Neural progenitor cell (in vitro differentiated cells): ENCODE measurements at regions not wholly inside any gene's neighbourhood (a gene's known extent, or its start where the extent isn't known, plus 50 kb on each side); places are given as distances from the start of the nearest gene placed in this dataset.
A peak's percentile ranks its signal among the peaks of the same experiment; 100 is the strongest.

Source experiments
- DNase-seq: peaks from one replicate; pipeline ENCODE4 v3.0.0-alpha.2; 2016; ENCODE audit warnings: low spot score
- H2AFZ ChIP-seq: fragments of 200-600 bp; sonication (generic); replicated peaks from 2 replicates; pipeline ENCODE4 v1.6.1; 2016; ENCODE audit warnings: antibody characterized with exemption
- H3F3A ChIP-seq: fragments of 200-600 bp; sonication (generic); 2 replicates; pipeline ENCODE4 v1.6.1; 2016; ENCODE audit warnings: antibody characterized with exemption, low read depth
- H3K27ac ChIP-seq: fragments of 200-600 bp; sonication (generic); 2 replicates; pipeline ENCODE4 v1.5.1; 2016; ENCODE audit warnings: mild to moderate bottlenecking
- H3K27me3 ChIP-seq: fragments of 200-600 bp; sonication (generic); 2 replicates; pipeline ENCODE4 v1.6.1; 2016; ENCODE audit warnings: mild to moderate bottlenecking, moderate library complexity
- H3K36me3 ChIP-seq: fragments of 200-600 bp; sonication (generic); 2 replicates; pipeline ENCODE4 v1.5.1; 2016
- H3K4me1 ChIP-seq: fragments of 200-600 bp; sonication (generic); 2 replicates; pipeline ENCODE4 v1.6.1; 2016; ENCODE audit warnings: mixed run types
- H3K4me2 ChIP-seq: fragments of 200-600 bp; sonication (generic); 2 replicates; pipeline ENCODE4 v1.6.1; 2016
- H3K4me3 ChIP-seq: fragments of 200-600 bp; sonication (generic); 2 replicates; pipeline ENCODE4 v1.5.1; 2016
- H3K79me2 ChIP-seq: fragments of 200-600 bp; sonication (generic); 2 replicates; pipeline ENCODE4 v1.6.1; 2016; ENCODE audit warnings: low read depth
- H3K9ac ChIP-seq: fragments of 200-600 bp; sonication (generic); 2 replicates; pipeline ENCODE4 v1.6.1; 2016
- H3K9me3 ChIP-seq: fragments of 200-600 bp; sonication (generic); 2 replicates; pipeline ENCODE4 v1.5.1; 2016; ENCODE audit warnings: low read depth
- H4K20me1 ChIP-seq: fragments of 200-600 bp; sonication (generic); 2 replicates; pipeline ENCODE4 v1.6.1; 2016; ENCODE audit warnings: low read depth
- H3K27ac Mint-ChIP-seq: 3 replicates; pipeline ENCODE4 v1.8.0; 2021; ENCODE audit warnings: mixed read lengths
- H3K27me3 Mint-ChIP-seq: 2 replicates; pipeline ENCODE4 v1.8.0; 2022; ENCODE audit warnings: low read depth, mild to moderate bottlenecking, inconsistent platforms, moderate library complexity, mixed read lengths; ENCODE audit not compliant: insufficient read depth
- H3K36me3 Mint-ChIP-seq: 3 replicates; pipeline ENCODE4 v1.8.0; 2021; ENCODE audit warnings: mixed read lengths
- H3K4me1 Mint-ChIP-seq: 3 replicates; pipeline ENCODE4 v1.8.0; 2021; ENCODE audit warnings: mixed read lengths
- H3K4me3 Mint-ChIP-seq: 3 replicates; pipeline ENCODE4 v1.8.0; 2021; ENCODE audit warnings: mild to moderate bottlenecking, moderate library complexity, mixed read lengths
- H3K9me3 Mint-ChIP-seq: 3 replicates; pipeline ENCODE4 v1.8.0; 2020; ENCODE audit warnings: mixed read lengths
- CTCF ChIP-seq: fragments of 200-600 bp; sonication (generic); IDR thresholded peaks from 2 replicates; pipeline ENCODE4 v1.5.1; 2017; ENCODE audit warnings: antibody characterized with exemption, mild to moderate bottlenecking
- EZH2 ChIP-seq: fragments of 200-600 bp; sonication (generic); IDR thresholded peaks from 2 replicates; pipeline ENCODE4 v1.6.1; 2017; ENCODE audit warnings: antibody characterized with exemption, mild to moderate bottlenecking, moderate library complexity
- EZH2phosphoT487 ChIP-seq: fragments of 200-600 bp; sonication (generic); IDR thresholded peaks from 2 replicates; pipeline ENCODE4 v1.6.1; 2017; ENCODE audit warnings: antibody characterized with exemption

GRCh38 chr17:79186406-79186805 is 111.8 kb downstream of the ENGASE start:
- Histone ChIP-seq H3F3A (peaks cover 18% of the 10 kb centered on the region), H3K27ac (no peak overlapping the region), H3K4me1 (peaks cover 25% of the 10 kb centered on the region), H4K20me1 (peaks cover 5% of the 10 kb centered on the region), H3K9ac (no peak overlapping the region), H3K79me2 (no peaks in the 10 kb centered on the region), H3K4me3 (no peak overlapping the region), H2AFZ (no peak overlapping the region), H3K36me3 (no peaks in the 10 kb centered on the region), H3K9me3 (no peaks in the 10 kb centered on the region), H3K27me3 (peaks cover 49% of the 10 kb centered on the region), H3K4me2 (no peak overlapping the region)
- H3K27ac Mint-ChIP-seq, result no peak overlapping the region
- no peak for DNase-seq
- no peak overlapping the region for H3K4me3 Mint-ChIP-seq
- peaks cover 48% of the 10 kb centered on the region for H3K27me3 Mint-ChIP-seq
- H3K36me3 Mint-ChIP-seq, result no peaks in the 10 kb centered on the region
- H3K4me1 Mint-ChIP-seq, result no peaks in the 10 kb centered on the region
- no peaks in the 10 kb centered on the region for H3K9me3 Mint-ChIP-seq
- TF ChIP-seq EZH2 (no peak), EZH2phosphoT487 (no peak), CTCF (no peak)

- no peak overlapping the region for H3K9ac ChIP-seq
- DNase-seq, result no peak
- H3K27ac Mint-ChIP-seq, result no peak overlapping the region
- H3F3A ChIP-seq, result peaks cover 16% of the 10 kb centered on the region
- no peak overlapping the region for H3K27ac ChIP-seq
- no peaks in the 10 kb centered on the region for H3K4me1 Mint-ChIP-seq
- no peak for TF ChIP-seq EZH2
- TF ChIP-seq CTCF, result no peak
- no peak for TF ChIP-seq EZH2phosphoT487
- no peaks in the 10 kb centered on the region for H3K79me2 ChIP-seq
- no peaks in the 10 kb centered on the region for H3K36me3 Mint-ChIP-seq
- no peak overlapping the region for H3K4me2 ChIP-seq
- H3K27me3 Mint-ChIP-seq, result peaks cover 53% of the 10 kb centered on the region
- peaks cover 18% of the 10 kb centered on the region for H3K4me1 ChIP-seq
- no peak overlapping the region for H3K4me3 Mint-ChIP-seq
- no peaks in the 10 kb centered on the region for H3K9me3 Mint-ChIP-seq
- no peak overlapping the region for H3K4me3 ChIP-seq
- no peaks in the 10 kb centered on the region for H3K36me3 ChIP-seq
- no peaks in the 10 kb centered on the region for H4K20me1 ChIP-seq
- no peaks in the 10 kb centered on the region for H3K9me3 ChIP-seq
- H3K27me3 ChIP-seq, result peaks cover 56% of the 10 kb centered on the region
- H2AFZ ChIP-seq, result no peak overlapping the region
Measured at GRCh38 chr17:79185671-79186070, 111.0 kb downstream of the ENGASE start.

- no peak for DNase-seq
- H3K4me2 ChIP-seq, result peak overlapping the region; percentile 94
- H2AFZ ChIP-seq, result no peak overlapping the region
- peaks cover 57% of the 10 kb centered on the region for H3K27me3 ChIP-seq
- no peak overlapping the region for H3K27ac ChIP-seq
- H3K9me3 Mint-ChIP-seq, result no peaks in the 10 kb centered on the region
- H3K4me1 Mint-ChIP-seq, result no peaks in the 10 kb centered on the region
- no peaks in the 10 kb centered on the region for H3K79me2 ChIP-seq
- peaks cover 57% of the 10 kb centered on the region for H3K27me3 Mint-ChIP-seq
- peak overlapping the region; percentile 60 for H3K4me3 ChIP-seq
- no peaks in the 10 kb centered on the region for H3K36me3 ChIP-seq
- H3K9ac ChIP-seq, result no peak overlapping the region
- no peak for TF ChIP-seq CTCF
- TF ChIP-seq EZH2, result no peak
- no peak for TF ChIP-seq EZH2phosphoT487
- no peaks in the 10 kb centered on the region for H3K9me3 ChIP-seq
- H3K4me3 Mint-ChIP-seq, result peak overlapping the region; percentile 86
- no peaks in the 10 kb centered on the region for H4K20me1 ChIP-seq
- H3F3A ChIP-seq, result peaks cover 16% of the 10 kb centered on the region
- H3K27ac Mint-ChIP-seq, result no peak overlapping the region
- peaks cover 11% of the 10 kb centered on the region for H3K4me1 ChIP-seq
- H3K36me3 Mint-ChIP-seq, result no peaks in the 10 kb centered on the region
Measured at GRCh38 chr17:79184219-79184618, 109.6 kb downstream of the ENGASE start.
